NCI-H1694 treated with DMSO at 0.1 percent for 48 hours (cell line): ENCODE measurements at regions not wholly inside any gene's neighbourhood (a gene's known extent, or its start where the extent isn't known, plus 50 kb on each side); places are given as distances from the start of the nearest gene placed in this dataset.

Source experiments
- DNase-seq: peaks from one replicate; lab custom pipeline; 2025; lab: John Stamatoyannopoulos, UW

- DNase-seq, result no peak
Observed at GRCh38 chr2:60051991-60052390, 501.5 kb downstream of the BCL11A start.

- DNase-seq, result no peak
Observed at GRCh38 chr2:60047944-60048525, 505.4 kb downstream of the BCL11A start.

- DNase-seq, result no peak
Observed at GRCh38 chr2:60047347-60047746, 506.1 kb downstream of the BCL11A start.

GRCh38 chr2:60046529-60046928, 506.9 kb downstream of the BCL11A start:
- DNase-seq, result no peak

GRCh38 chr2:60045456-60045855, 508.0 kb downstream of the BCL11A start:
- no peak for DNase-seq

GRCh38 chr2:60044484-60044883, 509.0 kb downstream of the BCL11A start:
- no peak for DNase-seq

GRCh38 chr2:60042023-60042422, 511.4 kb downstream of the BCL11A start:
- DNase-seq, result no peak

GRCh38 chr2:60033325-60033724, 520.1 kb downstream of the BCL11A start:
- no peak for DNase-seq

- DNase-seq, result no peak
Observed at GRCh38 chr2:60029566-60029883, 523.9 kb downstream of the BCL11A start.

GRCh38 chr2:60028849-60029565, 524.4 kb downstream of the BCL11A start:
- no peak for DNase-seq

- DNase-seq, result no peak
Observed at GRCh38 chr2:60025496-60025895, 528.0 kb downstream of the BCL11A start.

GRCh38 chr2:60023256-60023985, 530.0 kb downstream of the BCL11A start:
- no peak for DNase-seq

- no peak for DNase-seq
Observed at GRCh38 chr2:60007671-60008070, 545.8 kb downstream of the BCL11A start.

- DNase-seq, result no peak
Observed at GRCh38 chr2:60003076-60003475, 550.4 kb downstream of the BCL11A start.

- DNase-seq, result no peak
Observed at GRCh38 chr2:60002183-60002867, 551.1 kb downstream of the BCL11A start.

GRCh38 chr2:60000686-60001085, 552.8 kb downstream of the BCL11A start:
- DNase-seq, result no peak

GRCh38 chr2:59998324-59998723, 555.1 kb downstream of the BCL11A start:
- DNase-seq, result no peak

- no peak for DNase-seq
Observed at GRCh38 chr2:59997371-59997770, 556.1 kb downstream of the BCL11A start.

GRCh38 chr2:59996855-59997254, 556.6 kb downstream of the BCL11A start:
- DNase-seq, result no peak

GRCh38 chr2:59993726-59994125, 559.7 kb downstream of the BCL11A start:
- DNase-seq, result no peak

- no peak for DNase-seq
Observed at GRCh38 chr2:59988341-59988740, 565.1 kb downstream of the BCL11A start.

- peak; percentile 27 for DNase-seq
Observed at GRCh38 chr2:59986511-59986910, 566.9 kb downstream of the BCL11A start.

- no peak for DNase-seq
Observed at GRCh38 chr2:59985923-59986322, 567.5 kb downstream of the BCL11A start.
